A549 (cell line): ENCODE measurements at regions not wholly inside any gene's neighbourhood (a gene's known extent, or its start where the extent isn't known, plus 50 kb on each side); places are given as distances from the start of the nearest gene placed in this dataset.

Source experiments
- EP300 ChIP-seq, 2 experiments: fragments of >200 bp; sonication (Bioruptor Twin); formaldehyde crosslinking; IDR thresholded peaks; 2 replicates in 1 of 2; 3 replicates in 1 of 2; pipeline ENCODE4 v1.6.1; 2016 to 2017
- JUN ChIP-seq, 2 experiments: fragments of >200 bp; sonication (Bioruptor Twin); formaldehyde crosslinking; IDR thresholded peaks; 2 replicates in 1 of 2; 3 replicates in 1 of 2; pipeline ENCODE4 v1.6.1; 2016 to 2017
- MAZ ChIP-seq: fragments of 150-350 bp; IDR thresholded peaks from 2 replicates; pipeline ENCODE4 v1.6.1; 2014; ENCODE audit warnings: antibody characterized with exemption, low read depth, low read length, borderline replicate concordance
- RFX5 ChIP-seq: fragments of 450-650 bp; IDR thresholded peaks from 2 replicates; pipeline ENCODE4 v1.7.1; 2014; ENCODE audit warnings: antibody characterized with exemption, mild to moderate bottlenecking, moderate library complexity
- SMC3 ChIP-seq: fragments of >200 bp; sonication (Bioruptor Twin); formaldehyde crosslinking; IDR thresholded peaks from 3 replicates; pipeline ENCODE4 v1.6.1; 2018; ENCODE audit warnings: inconsistent platforms
- TP53 ChIP-seq: fragments of 250-450 bp; sonication (Bioruptor Pico); IDR thresholded peaks from 2 replicates; pipeline ENCODE4 v1.5.0; 2021; ENCODE audit warnings: mild to moderate bottlenecking, moderate library complexity
- ZFP36 ChIP-seq: fragments of 450-650 bp; IDR thresholded peaks from 2 replicates; pipeline ENCODE4 v1.6.1; 2014; ENCODE audit warnings: borderline replicate concordance; ENCODE audit not compliant: partially characterized antibody
- TF ChIP-seq, protein P1 (sequence below): fragments of >200 bp; sonication (Bioruptor Twin); formaldehyde crosslinking; IDR thresholded peaks from 3 replicates; pipeline ENCODE4 v1.5.1; 2016
- TF ChIP-seq, protein P2 (sequence below): fragments of 150-350 bp; IDR thresholded peaks from 2 replicates; pipeline ENCODE4 v1.6.1; 2014; ENCODE audit warnings: low read depth, mild to moderate bottlenecking, low read length
- TF ChIP-seq, protein P3 (sequence below): fragments of 450-650 bp; IDR thresholded peaks from 2 replicates; pipeline ENCODE4 v1.6.1; 2014; ENCODE audit warnings: antibody characterized with exemption
- TF ChIP-seq, protein P4 (sequence below): IDR thresholded peaks from 2 replicates; pipeline ENCODE4 v1.6.1; 2012

DNA sequence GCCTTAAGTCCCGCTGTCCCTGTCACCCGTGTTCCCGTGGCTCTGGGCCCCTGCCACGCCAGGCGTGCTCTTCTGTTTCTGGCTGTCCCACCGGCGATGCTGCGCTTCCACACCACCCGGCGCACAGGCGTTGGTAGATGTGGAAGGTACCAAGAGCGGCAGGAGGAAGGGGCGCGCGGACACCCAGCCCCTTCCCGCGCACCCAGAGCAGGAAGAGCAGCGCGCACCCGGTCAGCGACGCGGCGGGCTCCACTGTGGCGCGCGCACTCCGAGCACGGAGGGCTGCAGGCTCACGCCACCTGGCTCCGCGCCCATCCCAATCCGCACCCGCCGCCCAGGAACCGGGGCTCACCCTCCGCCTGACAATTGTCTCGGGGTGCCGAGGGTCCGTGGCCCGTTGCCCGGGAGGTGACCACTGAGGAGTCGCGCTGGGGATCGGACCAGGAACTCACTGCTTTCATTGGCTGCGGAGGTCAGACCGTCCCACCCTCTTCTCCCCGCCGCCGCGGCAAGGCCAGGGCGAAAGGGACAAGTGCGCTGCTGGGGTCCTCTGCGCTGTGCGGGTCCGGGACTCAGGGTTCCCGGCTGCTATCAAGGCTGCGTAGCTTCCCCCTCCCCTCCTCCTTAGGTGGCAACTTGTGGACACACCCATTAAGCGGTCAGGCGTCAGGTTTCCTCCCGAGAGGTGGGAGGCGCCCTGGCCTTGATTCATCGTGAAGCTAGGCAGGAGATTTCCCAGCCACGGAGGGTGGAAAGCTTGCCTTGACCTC lies 121.6 kb upstream of the ZNF92 start:
- TF ChIP-seq, protein P1, sequence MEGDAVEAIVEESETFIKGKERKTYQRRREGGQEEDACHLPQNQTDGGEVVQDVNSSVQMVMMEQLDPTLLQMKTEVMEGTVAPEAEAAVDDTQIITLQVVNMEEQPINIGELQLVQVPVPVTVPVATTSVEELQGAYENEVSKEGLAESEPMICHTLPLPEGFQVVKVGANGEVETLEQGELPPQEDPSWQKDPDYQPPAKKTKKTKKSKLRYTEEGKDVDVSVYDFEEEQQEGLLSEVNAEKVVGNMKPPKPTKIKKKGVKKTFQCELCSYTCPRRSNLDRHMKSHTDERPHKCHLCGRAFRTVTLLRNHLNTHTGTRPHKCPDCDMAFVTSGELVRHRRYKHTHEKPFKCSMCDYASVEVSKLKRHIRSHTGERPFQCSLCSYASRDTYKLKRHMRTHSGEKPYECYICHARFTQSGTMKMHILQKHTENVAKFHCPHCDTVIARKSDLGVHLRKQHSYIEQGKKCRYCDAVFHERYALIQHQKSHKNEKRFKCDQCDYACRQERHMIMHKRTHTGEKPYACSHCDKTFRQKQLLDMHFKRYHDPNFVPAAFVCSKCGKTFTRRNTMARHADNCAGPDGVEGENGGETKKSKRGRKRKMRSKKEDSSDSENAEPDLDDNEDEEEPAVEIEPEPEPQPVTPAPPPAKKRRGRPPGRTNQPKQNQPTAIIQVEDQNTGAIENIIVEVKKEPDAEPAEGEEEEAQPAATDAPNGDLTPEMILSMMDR: no peak
- no peak for TF ChIP-seq RFX5
- no peak for TF ChIP-seq ZFP36
- TF ChIP-seq EP300 (IDR thresholded peaks at IDR 0.05): no peak
- no peak for TF ChIP-seq MAZ
- TF ChIP-seq, protein P2, sequence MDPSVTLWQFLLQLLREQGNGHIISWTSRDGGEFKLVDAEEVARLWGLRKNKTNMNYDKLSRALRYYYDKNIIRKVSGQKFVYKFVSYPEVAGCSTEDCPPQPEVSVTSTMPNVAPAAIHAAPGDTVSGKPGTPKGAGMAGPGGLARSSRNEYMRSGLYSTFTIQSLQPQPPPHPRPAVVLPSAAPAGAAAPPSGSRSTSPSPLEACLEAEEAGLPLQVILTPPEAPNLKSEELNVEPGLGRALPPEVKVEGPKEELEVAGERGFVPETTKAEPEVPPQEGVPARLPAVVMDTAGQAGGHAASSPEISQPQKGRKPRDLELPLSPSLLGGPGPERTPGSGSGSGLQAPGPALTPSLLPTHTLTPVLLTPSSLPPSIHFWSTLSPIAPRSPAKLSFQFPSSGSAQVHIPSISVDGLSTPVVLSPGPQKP: no peak
- TF ChIP-seq JUN (IDR thresholded peaks at IDR 0.05): no peak
- TF ChIP-seq, protein P3, sequence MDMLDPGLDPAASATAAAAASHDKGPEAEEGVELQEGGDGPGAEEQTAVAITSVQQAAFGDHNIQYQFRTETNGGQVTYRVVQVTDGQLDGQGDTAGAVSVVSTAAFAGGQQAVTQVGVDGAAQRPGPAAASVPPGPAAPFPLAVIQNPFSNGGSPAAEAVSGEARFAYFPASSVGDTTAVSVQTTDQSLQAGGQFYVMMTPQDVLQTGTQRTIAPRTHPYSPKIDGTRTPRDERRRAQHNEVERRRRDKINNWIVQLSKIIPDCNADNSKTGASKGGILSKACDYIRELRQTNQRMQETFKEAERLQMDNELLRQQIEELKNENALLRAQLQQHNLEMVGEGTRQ: no peak
- TF ChIP-seq SMC3: no peak
- TF ChIP-seq, protein P4, sequence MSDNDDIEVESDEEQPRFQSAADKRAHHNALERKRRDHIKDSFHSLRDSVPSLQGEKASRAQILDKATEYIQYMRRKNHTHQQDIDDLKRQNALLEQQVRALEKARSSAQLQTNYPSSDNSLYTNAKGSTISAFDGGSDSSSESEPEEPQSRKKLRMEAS: peak; percentile 56
- TF ChIP-seq TP53 (CRISPR knock-in tag): no peak
